ENCODE measurements at regions not wholly inside any gene's neighbourhood (a gene's known extent, or its start where the extent isn't known, plus 50 kb on each side); places are given as distances from the start of the nearest gene placed in this dataset.

DNA sequence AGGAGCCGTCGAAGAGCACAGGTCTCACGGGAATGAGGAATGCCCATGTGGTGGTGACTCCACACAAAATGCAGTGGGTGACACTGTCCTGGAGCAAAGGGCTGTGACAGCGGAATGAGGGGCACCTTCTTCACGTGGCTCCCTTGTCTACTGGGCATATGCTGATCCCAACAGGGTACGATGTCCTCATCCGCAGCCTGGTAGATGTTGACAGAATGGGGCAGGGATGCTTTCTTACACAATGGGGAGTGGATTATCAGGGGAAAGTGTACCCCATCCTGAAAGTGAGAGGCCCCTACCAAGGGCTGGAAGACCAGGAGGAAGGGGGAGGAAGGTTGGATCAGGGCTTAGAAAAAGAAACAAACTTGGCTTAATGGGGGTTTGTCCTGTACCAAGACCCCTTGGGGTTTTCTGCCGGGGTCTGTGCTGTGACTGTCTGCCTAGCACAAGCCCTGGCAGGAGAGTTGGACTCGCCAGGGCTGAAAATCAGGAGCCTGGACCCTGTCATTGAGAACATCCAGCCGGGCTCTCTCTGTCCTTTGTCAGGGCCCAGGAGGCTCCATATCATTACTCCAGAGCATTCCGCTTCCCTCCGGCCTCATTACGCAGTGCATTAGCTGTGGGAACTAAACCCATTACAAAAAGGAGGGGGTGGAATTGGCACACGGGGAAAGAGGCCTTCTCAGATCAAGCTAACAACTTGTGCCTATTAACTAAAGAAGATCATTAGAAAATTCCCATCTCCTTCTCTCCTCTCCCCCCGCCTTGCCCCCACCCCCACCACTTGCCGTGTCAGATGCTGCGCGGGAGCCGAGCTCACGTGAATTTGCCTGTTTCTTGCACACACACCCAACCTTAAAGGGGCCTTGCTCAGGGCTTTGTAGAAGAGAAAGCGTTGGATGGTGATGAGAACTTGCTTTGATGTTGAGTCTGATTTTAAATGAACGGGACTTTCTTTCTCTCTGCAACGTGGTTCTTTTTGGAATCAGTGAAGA lies 171.8 kb upstream of the PARP11 start:
- DNase-seq (ENCODE audit: low spot score), result no peak
- intact Hi-C loops (cut with DNase I), result no loop called here

DNA sequence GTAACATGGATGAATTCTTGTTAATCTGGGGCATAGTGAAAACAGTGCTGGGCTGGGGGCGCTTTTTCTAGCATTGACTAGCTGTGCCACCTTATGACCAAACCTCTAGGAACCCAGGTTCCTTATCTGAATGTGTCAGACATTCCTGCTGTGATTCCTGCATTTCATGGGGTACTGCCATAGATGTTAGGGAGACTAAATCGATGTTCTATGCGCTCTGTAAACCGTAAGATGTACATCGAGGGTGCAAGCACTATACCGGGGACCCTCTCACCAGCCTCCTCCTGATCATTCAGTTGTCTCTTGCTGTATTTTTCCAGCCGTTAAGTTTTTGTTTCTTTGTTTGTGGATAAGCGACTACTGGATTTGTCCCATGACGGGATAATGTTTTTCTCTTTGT lies 170.9 kb upstream of the PARP11 start:
- intact Hi-C loops (cut with DNase I), result no loop called here
- DNase-seq (ENCODE audit: low spot score), result no peak

DNA sequence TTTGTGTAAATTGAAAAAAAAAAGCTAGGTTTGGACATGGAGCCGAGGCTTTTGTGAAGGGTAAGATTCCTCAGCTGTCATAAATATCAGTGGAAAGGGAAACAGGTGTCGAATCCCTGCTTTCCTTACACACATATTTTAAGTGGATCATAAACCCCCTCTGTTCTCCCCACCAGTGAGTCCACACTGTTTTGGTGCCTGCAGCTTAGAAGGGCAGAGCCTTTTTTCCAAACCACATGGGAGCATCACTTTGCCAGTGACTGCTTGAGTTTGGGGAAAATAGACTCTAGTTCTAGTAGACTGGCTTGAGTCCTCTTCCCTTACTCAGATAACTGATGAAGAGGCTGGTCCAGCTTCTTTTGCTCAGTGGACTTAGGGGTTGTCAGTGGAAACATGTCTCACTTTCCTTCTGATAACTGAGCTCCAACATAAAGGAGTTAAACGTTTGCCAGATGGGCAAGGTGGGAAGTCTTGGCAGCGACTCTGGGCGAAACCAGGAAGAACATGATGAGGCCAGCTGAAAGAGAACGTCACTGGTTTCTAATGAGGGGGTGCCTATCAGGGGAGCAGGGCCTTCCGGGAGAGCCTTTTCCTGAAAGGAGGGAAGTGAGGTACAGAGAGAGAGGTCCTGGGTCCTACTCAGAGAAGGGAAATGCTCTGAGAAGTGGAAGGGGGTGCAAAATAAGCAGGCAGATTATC lies 168.1 kb upstream of the PARP11 start:
- no peak for DNase-seq (ENCODE audit: low spot score)
- intact Hi-C loops (cut with DNase I), result loop anchor here in 1 of 2 donors (1.0 kb wide), 1 partner anchor 42 kb away; no protein-coding TSS in a partner anchor

DNA sequence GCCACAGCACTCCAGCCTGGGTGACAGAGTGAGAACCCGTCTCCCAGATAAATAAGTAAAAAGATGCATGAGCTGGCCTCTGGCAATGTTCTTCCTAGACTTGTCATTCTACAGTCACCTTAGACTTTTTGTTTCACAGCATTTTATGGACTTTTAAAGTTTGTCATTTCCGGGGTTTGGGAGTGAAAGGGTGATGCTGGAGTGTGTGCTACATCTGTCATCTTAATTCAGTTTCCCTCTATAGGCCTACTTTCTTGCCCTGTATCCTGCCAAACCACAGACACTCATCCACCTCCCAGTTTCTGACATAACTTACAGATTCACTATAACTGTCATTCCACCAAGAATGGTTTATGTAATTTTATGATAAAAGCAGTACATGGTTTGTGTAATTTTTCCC lies 166.7 kb upstream of the PARP11 start:
- intact Hi-C loops (cut with DNase I), result loop anchor here (2.0 to 10.0 kb wide), 3 partner anchors 153 to 235 kb away; partner anchors contain the start of gene CCND2 (in 1 of the 2)
- DNase-seq (ENCODE audit: low spot score), result no peak

DNA sequence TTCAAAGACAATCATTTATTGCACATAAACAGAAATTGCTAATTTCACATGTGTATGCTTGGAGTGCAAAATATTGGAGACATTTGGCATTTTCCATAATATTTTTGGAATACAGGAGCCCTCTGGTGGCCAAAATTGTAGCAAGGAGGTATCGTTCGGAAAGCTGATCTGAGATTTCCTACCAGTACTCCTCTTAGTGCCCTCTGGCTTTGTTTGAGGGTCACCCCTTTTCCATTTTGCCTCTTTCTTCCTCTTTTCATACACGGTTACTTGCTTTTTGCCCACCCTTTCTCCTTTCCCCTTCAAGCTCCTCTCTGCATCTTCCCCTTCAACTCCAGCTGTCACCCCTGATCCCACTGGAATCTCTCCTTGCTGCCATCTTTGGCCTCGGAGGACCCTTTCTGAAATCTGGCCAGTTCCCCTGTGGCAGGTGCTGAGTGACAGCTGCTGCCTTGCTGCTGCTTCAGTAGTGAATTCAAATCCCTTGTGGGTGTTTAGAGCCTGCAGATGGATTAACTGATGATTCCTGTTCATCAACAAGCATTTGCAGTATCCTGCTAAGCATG lies 164.6 kb upstream of the PARP11 start:
- no peak for DNase-seq (ENCODE audit: low spot score)
- intact Hi-C loops (cut with DNase I), result loop anchor here (2.0 to 10.0 kb wide), 3 partner anchors 151 to 237 kb away; partner anchors contain the start of gene CCND2 (in 1 of the 2)

DNA sequence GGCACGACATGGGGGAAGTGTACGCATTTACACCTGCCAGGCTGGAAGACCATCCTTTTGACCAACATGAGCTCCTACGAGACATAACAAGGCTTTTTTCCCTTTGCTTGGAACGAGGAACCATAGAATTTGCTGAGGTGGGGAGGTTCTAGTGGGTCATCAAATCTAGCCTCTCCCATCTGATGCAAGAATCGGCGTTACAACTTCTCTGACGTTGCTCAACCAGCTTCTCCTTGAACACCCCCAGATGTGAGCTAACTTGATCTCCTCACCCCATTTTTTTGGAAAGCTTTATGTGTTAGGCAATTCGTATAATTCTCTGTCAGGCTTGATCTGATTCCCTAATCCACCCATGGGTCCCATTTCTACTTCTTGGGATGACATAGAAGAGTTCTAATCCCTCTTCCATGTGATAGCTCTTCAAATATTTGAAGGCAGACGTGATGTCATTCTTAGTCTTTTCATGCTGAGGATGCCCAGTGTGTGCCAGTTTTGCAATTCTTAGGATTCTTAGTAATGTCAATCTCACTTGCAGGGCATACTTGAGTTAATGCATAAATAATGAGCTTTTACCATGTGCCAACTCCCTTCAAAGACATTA lies 163.6 kb upstream of the PARP11 start:
- intact Hi-C loops (cut with DNase I), result loop anchor here (5.0 to 10.0 kb wide), 2 partner anchors 149 to 238 kb away; partner anchors contain the start of gene CCND2 (in 1 of the 2)

DNA sequence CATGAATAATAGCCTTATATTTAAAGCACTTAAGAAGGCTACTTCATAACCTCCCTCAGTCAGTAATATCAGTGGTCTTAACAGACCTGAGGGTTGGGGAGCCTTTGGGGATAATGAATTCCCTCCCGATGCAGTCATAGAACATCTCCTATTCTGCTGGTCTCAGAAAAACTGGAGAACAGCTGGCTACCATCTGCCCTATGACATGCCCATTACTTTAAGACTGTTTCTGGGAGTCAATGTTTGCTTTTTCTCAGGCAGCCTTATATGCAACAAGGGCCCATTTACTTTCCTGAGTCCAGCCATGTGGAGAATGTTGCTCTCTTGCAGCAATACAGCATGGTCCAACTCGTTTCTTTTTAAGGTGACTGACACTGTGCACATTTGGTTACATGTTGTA lies 161.7 kb upstream of the PARP11 start:
- no peak for DNase-seq (ENCODE audit: low spot score)
- intact Hi-C loops (cut with DNase I), result loop anchor here (5.0 to 10.0 kb wide), 3 partner anchors 148 to 240 kb away; partner anchors contain the start of gene CCND2 (in 2 of the 2)

More for the DNA sequence above, 163.6 kb upstream of the PARP11 start:
- DNase-seq (ENCODE audit: low spot score), result no peak

DNA sequence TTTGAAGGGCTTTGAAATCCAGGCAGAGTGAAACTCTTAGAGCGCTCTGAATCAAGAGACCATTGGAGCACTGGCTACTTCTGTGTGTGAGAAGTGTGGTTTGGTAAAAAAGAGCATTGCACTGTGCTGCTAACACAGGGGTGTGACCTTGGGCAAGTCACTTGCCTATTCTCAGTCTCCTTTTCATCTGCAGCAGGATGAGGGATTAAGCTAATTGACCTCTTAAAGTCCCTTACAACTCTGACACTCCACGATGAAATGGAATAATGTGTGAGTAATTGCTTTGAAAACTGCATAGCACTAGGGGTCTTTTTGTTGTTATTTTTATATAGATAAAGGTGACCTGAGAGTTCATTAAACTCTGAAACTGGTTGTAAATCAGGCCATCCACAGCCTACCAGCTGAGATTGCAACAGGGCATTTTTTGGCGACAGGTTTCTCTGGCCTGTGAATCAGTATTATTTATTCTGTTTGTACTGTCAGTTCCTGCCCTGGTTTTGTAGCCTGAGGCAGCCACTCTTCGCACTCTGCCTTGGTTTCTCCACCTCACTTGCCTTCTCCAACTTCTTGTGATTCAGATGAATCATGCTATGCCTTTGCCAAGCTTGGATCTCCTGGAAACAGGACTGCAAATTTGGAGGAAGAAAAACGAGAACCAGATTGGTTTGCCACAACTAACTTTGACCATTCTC lies 159.9 kb upstream of the PARP11 start:
- DNase-seq (ENCODE audit: low spot score), result no peak
- intact Hi-C loops (cut with DNase I), result loop anchor here (5.0 to 10.0 kb wide), 2 partner anchors 239 to 242 kb away; partner anchors contain the start of gene CCND2 (in 2 of the 2)

DNA sequence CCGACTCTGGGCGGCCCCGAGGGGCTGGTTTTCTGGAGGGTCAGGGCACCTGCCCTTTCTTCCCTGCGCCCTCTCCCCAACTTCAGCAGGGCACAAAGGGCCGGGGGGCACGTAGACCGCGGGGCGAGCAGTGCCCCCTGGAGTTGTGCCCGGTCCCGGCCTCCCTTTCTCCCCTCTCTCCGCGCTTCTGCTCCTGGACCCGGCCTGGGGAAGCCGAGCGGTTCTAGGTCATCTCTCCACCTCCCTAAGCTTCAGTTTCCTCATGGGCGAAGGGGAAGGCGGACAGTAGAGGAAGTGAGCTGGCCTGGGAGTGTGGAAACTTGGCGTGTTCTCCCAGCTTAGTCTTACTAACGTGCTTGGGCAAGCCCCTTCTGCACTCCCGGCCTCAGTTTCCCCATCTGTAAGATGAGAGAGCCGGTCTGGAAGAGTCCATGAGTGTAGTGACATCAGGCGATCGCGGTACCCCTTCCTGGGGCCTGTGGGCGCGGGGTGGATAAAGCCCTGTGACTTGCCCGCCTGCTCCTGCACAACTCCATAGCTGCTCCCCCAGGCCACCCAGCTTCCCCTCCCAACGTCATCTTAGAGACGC lies 158.6 kb upstream of the PARP11 start:
- intact Hi-C loops (cut with DNase I), result loop anchor here (5.0 to 10.0 kb wide), 2 partner anchors 241 to 243 kb away; partner anchors contain the start of gene CCND2 (in 2 of the 2)
- no peak for DNase-seq (ENCODE audit: low spot score)

DNA sequence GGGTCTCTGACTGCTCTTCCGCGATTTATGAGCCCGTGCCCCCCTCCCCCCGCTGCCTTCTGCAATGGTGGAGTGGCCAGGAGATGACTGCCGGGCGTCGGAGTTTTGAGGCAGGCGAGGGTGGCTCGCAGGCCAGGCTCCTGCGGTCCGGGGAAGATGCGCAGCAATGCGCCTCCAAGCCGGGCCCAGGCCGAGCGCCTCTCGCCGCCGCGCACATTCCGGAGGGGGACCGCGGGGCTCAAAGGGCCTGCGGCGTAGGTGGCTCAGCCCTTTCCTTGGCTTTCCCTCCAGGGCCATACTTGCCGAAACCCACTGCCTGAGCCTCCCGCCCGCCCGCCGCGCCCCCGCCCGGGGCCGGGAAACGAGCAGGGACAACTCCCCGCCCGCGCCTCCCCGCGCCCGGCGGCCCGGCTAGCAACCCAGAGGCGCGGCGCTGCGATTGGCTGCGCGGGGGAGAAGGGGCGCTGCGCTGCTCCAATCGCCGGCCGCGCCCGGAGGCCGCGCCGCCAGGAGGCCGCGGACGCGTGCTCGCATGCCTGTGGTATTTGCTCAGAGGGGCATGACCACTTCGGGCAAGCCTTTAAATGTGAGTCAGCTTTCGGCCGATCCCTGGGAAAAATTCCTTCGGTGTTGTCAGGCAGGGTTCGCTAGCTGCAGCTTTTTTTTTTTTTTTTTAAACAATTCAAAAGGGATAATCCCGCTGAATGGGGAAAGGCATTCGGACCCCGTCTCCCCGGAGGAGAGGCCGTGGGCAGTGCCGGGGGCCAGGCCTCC lies 157.9 kb upstream of the PARP11 start:
- intact Hi-C loops (cut with DNase I), result loop anchor here (5.0 to 10.0 kb wide), 2 partner anchors 241 to 244 kb away; partner anchors contain the start of gene CCND2 (in 2 of the 2)
- peak; percentile 97 for DNase-seq (ENCODE audit: low spot score)

DNA sequence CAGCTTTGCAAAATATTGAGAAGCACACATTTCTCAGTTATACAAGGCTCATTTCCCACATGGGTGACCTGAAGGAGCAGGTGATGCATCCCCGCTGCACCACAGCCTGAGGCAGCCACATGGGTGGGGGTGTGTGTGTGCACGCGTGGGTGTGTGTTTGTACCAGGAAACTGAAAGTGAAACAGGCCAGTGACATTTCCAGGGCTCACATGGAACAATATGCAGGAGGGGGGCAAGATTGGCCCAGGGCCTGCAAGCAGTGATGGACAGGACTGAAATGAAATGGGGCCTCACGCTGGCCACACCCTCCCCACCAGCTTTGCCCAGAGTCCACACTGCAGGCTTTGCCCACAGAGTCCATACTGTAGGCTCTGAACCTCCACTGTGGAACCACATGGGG lies 154.2 kb upstream of the PARP11 start:
- intact Hi-C loops (cut with DNase I), result no loop called here
- DNase-seq (ENCODE audit: low spot score), result no peak

DNA sequence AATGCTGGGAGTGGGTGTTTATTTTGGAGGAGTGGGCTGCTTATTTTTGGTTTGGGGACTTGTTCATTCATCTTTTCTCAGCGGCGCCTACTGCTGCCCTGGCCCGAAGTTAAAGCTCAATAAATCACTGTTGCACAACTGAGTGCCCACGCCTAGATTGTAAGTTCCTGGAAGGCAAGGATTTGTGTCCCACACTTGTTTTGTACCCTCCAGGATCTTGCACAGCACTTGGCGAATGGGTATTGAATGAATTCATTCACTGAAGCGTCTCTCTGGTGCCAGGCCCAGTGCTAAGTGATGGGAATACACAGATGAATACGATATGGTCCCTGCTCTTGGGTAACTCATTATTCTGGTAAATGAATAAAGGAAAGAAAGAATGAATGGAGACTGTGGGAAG lies 153.3 kb upstream of the PARP11 start:
- intact Hi-C loops (cut with DNase I), result no loop called here
- DNase-seq (ENCODE audit: low spot score), result no peak

DNA sequence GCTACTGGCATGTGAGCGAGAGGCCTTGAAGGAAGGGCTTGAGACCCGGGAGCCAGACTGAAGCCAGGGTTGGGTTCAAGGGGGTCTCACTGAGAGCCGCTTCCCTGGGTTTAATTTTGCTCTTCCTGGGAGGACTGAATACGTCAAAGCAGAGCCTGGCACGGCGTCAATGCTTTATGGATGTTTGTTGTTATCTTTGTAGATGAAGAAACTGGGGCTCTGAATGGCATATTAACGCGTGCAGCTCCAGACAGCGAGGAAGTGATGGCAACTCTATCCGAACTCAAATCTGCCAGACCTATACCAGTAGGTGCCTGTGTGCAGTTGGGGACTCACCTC lies 152.8 kb upstream of the PARP11 start:
- DNase-seq (ENCODE audit: low spot score), result no peak
- intact Hi-C loops (cut with DNase I), result no loop called here

DNA sequence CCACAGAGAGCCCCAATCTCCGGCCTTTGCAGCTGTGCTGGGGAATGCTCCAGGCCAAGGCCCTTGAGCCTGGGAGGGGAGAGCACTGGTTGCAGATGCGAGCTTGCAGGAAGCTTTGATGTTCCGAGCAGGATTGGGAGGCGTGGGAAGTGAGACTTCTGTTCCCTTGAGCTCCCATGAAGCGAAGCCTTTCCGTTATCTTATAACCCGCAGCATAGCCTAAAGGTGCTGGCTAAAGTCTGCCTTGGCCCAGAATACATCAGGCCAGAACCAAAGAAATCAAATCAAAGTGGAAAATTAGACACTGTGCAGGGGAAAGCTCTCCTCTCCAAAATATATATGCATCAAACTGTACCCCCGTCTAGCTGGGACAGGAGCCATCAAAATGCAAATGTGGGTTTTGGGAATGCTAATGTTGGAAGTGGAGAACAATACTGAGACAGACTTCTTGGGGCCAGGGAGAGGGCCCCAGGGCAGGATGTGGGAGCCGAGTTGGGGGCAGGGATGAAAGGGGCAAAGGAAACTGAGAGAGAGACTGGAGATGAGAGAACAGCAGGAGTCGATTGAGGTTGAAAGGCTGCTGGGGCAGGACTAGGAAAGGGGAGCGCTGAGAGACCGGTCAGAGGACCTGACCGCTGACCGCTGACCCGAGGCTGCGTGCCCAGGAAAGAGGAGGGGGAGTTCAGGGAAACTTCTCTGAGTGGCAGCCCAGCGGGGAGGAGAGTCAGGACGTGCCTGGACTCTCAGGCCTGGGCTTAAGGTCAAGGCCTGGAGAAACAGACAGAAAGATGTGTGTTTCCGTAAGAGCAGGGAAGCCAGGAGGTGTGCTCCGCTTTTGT lies 152.2 kb upstream of the PARP11 start:
- no peak for DNase-seq (ENCODE audit: low spot score)
- intact Hi-C loops (cut with DNase I), result no loop called here

DNA sequence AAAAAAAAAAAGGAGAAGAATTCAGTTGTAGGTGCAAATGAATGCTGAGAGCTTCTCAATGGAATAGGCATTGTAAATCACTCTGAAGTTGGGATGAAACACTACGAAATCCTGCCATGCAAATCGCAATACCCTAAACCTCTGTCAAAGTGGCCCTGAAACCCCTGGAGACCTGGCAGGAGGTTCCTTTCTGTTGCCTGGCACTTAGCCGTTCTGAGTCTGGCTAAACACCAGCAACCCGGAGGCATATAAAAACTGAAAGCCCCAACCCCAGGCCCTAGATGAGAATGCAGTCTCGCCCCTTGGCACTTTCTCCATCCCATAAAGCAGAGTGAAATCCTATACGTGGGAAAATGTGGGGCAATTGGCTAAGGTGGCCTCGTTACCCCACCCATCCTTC lies 151.5 kb upstream of the PARP11 start:
- intact Hi-C loops (cut with DNase I), result no loop called here
- no peak for DNase-seq (ENCODE audit: low spot score)

DNA sequence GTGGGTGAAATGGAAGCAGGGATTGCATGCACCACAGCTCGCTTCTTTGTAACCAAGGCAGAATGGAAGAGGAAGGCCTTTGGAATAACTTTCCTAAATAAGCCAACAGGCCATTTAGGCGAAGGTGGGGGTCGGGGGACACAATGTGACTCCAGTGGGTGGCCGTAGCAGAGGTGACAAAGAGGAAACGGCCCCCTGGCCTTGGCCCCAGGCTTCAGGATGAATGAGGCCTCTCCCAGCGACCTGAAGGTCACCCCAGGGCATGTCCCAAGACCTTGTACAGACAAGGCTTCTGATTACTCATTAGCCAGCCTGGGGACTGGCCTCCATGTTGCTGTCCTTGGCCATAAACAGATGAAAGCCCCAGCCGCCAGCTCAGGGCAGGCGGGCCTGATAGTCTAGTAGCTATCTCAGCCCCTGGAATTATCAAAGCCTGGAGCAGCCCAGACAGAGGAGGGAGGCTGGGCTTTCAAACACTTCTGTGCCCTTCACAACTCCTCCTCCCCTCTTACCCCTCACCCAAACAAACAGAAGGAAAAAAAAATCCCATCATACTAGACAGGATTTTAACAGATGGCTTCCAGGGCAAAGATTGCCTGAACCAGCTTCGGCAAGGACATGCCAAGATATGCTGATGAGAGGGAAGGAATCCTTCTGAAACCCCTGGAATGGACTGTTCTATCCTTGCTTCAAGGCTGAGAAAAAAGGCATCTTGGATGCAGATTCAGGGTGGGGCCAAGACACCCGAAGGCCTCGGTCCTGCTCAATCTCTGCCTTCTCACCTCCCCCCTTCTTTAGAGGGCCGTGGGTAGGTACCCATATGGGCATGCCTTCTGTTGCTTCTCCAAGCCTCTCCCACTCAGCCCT lies 142.3 kb upstream of the PARP11 start:
- intact Hi-C loops (cut with DNase I), result no loop called here
- no peak for DNase-seq (ENCODE audit: low spot score)
